Loucy (cell line): ENCODE measurements at regions not wholly inside any gene's neighbourhood (a gene's known extent, or its start where the extent isn't known, plus 50 kb on each side); places are given as distances from the start of the nearest gene placed in this dataset.

Source experiments
- H2AFZ ChIP-seq: fragments of 200-600 bp; sonication (generic); 2 replicates; pipeline ENCODE4 v1.6.0; 2016; ENCODE audit warnings: antibody characterized with exemption, mild to moderate bottlenecking, low read length, moderate library complexity
- H3F3A ChIP-seq: fragments of 200-600 bp; 2 replicates; pipeline ENCODE4 v1.6.0; 2016; ENCODE audit warnings: antibody characterized with exemption, low read depth, mild to moderate bottlenecking
- H3K27me3 ChIP-seq: fragments of 200-600 bp; sonication (generic); 2 replicates; pipeline ENCODE4 v1.6.1; 2014; ENCODE audit warnings: low read length, mild to moderate bottlenecking; ENCODE audit not compliant: insufficient read depth, poor library complexity, severe bottlenecking
- H3K36me3 ChIP-seq: fragments of 200-600 bp; sonication (generic); 2 replicates; pipeline ENCODE4 v1.6.1; 2016; ENCODE audit warnings: low read length; ENCODE audit not compliant: insufficient read depth
- H3K4me1 ChIP-seq: fragments of 200-600 bp; sonication (generic); 2 replicates; pipeline ENCODE4 v1.5.1; 2014; ENCODE audit warnings: low read length, mild to moderate bottlenecking; ENCODE audit not compliant: insufficient read depth, poor library complexity, severe bottlenecking
- H3K4me2 ChIP-seq: fragments of 200-600 bp; sonication (generic); 2 replicates; pipeline ENCODE4 v1.6.0; 2014; ENCODE audit warnings: antibody characterized with exemption, low read length, low read depth, mild to moderate bottlenecking; ENCODE audit not compliant: poor library complexity, severe bottlenecking
- H3K4me3 ChIP-seq: fragments of 200-600 bp; sonication (generic); 2 replicates; pipeline ENCODE4 v1.5.1; 2014; ENCODE audit warnings: low read length, mild to moderate bottlenecking, mixed read lengths; ENCODE audit not compliant: poor library complexity, severe bottlenecking
- H3K79me2 ChIP-seq: fragments of 200-600 bp; sonication (generic); 2 replicates; pipeline ENCODE4 v1.6.1; 2014; ENCODE audit warnings: low read length; ENCODE audit not compliant: insufficient read depth
- H3K9ac ChIP-seq: fragments of 200-600 bp; sonication (generic); 2 replicates; pipeline ENCODE4 v1.6.0; 2014; ENCODE audit warnings: mild to moderate bottlenecking, low read depth, low read length, moderate library complexity; ENCODE audit not compliant: poor library complexity, severe bottlenecking
- H3K9me2 ChIP-seq: fragments of 200-600 bp; sonication (generic); replicated peaks from 2 replicates; pipeline ENCODE4 v1.6.1; 2016; ENCODE audit warnings: low read depth, low read length, mixed read lengths
- H3K9me3 ChIP-seq: fragments of 200-600 bp; sonication (generic); 2 replicates; pipeline ENCODE4 v1.6.1; 2014; ENCODE audit warnings: mild to moderate bottlenecking, antibody characterized with exemption, low read length, low read depth; ENCODE audit not compliant: insufficient read depth
- H4K20me1 ChIP-seq: fragments of 200-600 bp; sonication (generic); 2 replicates; pipeline ENCODE4 v1.6.0; 2014; ENCODE audit warnings: antibody characterized with exemption, low read length, mild to moderate bottlenecking; ENCODE audit not compliant: insufficient read depth, poor library complexity, severe bottlenecking
- CTCF ChIP-seq: fragments of 200-600 bp; sonication (generic); conservative IDR thresholded peaks from 2 replicates; pipeline ENCODE4 v1.5.1; 2014; ENCODE audit warnings: mild to moderate bottlenecking, antibody characterized with exemption, low read length
- EZH2phosphoT487 ChIP-seq: fragments of 200-600 bp; IDR thresholded peaks from 2 replicates; pipeline ENCODE4 v1.6.1; 2018; ENCODE audit warnings: antibody characterized with exemption, mild to moderate bottlenecking, moderate library complexity, borderline replicate concordance

GRCh38 chr3:189025866-189026265 is 145.9 kb upstream of the TPRG1 start:
- no peaks in the 10 kb centered on the region for H3K36me3 ChIP-seq
- no peak overlapping the region for H3K9ac ChIP-seq
- no peaks in the 10 kb centered on the region for H3K27me3 ChIP-seq
- no peaks in the 10 kb centered on the region for H4K20me1 ChIP-seq
- no peaks in the 10 kb centered on the region for H3F3A ChIP-seq
- H3K9me3 ChIP-seq: no peaks in the 10 kb centered on the region
- H3K9me2 ChIP-seq: no peaks in the 10 kb centered on the region
- TF ChIP-seq CTCF (no peak), EZH2phosphoT487 (no peak)
- no peak overlapping the region for H3K4me2 ChIP-seq
- H3K79me2 ChIP-seq: no peaks in the 10 kb centered on the region
- H2AFZ ChIP-seq: no peak overlapping the region
- no peaks in the 10 kb centered on the region for H3K4me1 ChIP-seq
- no peak overlapping the region for H3K4me3 ChIP-seq

DNA sequence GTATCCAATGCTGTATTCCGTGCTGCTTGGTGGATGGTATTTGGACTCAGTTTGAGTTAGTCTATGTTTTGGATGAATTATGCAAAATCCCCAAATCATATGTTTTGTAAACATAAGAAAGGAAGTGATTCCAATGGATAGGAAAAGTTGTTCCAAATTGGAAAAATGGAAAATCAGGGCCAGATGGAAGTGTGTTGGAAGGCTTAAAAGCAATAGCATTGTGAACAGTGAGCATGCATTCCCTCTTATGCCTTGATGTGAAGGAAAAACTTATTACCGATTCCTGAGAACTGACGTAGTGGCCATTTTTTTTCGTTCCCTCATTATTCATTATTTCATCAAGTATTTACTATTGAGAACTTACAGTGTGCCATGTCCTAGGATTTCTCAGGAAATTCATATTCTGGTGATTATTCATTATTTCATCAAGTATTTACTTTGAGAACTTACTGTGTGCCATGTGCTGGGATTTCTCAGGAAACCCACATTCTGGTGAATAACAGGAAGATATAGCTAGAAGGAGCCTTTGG is 144.1 kb upstream of the TPRG1 start:
- no peaks in the 10 kb centered on the region for H3K4me1 ChIP-seq
- no peak overlapping the region for H3K9ac ChIP-seq
- H3K9me3 ChIP-seq: no peaks in the 10 kb centered on the region
- H2AFZ ChIP-seq: no peak overlapping the region
- no peaks in the 10 kb centered on the region for H4K20me1 ChIP-seq
- no peak overlapping the region for H3K4me3 ChIP-seq
- H3K36me3 ChIP-seq: no peaks in the 10 kb centered on the region
- TF ChIP-seq CTCF (no peak), EZH2phosphoT487 (no peak)
- H3K79me2 ChIP-seq: no peaks in the 10 kb centered on the region
- H3K4me2 ChIP-seq: no peak overlapping the region
- H3K9me2 ChIP-seq: no peaks in the 10 kb centered on the region
- H3F3A ChIP-seq: no peaks in the 10 kb centered on the region
- no peaks in the 10 kb centered on the region for H3K27me3 ChIP-seq

- TF ChIP-seq CTCF: no peak
- TF ChIP-seq EZH2phosphoT487: no peak
- H3K4me1 ChIP-seq: peaks cover 32% of the 10 kb centered on the region
- H3F3A ChIP-seq: no peaks in the 10 kb centered on the region
- no peak overlapping the region for H3K4me2 ChIP-seq
- no peaks in the 10 kb centered on the region for H3K9me3 ChIP-seq
- H4K20me1 ChIP-seq: no peaks in the 10 kb centered on the region
- H3K4me3 ChIP-seq: no peak overlapping the region
- no peak overlapping the region for H3K9ac ChIP-seq
- H2AFZ ChIP-seq: peak overlapping the region; percentile 31
- no peaks in the 10 kb centered on the region for H3K36me3 ChIP-seq
- no peaks in the 10 kb centered on the region for H3K79me2 ChIP-seq
- H3K27me3 ChIP-seq: no peaks in the 10 kb centered on the region
- no peaks in the 10 kb centered on the region for H3K9me2 ChIP-seq
These were observed 132.7 kb upstream of the TPRG1 start for GRCh38 chr3:189038773-189039745.
